ENCODE measurements at regions not wholly inside any gene's neighbourhood (a gene's known extent, or its start where the extent isn't known, plus 50 kb on each side); places are given as distances from the start of the nearest gene placed in this dataset.

- TF ChIP-seq CTCF (conservative IDR thresholded peaks at IDR 0.05 in 1 of 2, IDR thresholded peaks at IDR 0.05 in 1 of 2; ENCODE audit: extremely low read depth in 1 of 2, insufficient read depth in 1 of 2, low read depth in 1 of 2, low read length in 2 of 2) (no peak), EZH2 (IDR thresholded peaks at IDR 0.05; ENCODE audit: borderline replicate concordance, low read length) (no peak)
Measured at GRCh38 chr9:29312327-29312726, 1739.0 kb upstream of the C9orf72 start.

Data from mammary epithelial cell (primary cell).